Hepatocyte (in vitro differentiated cells): ENCODE measurements at regions not wholly inside any gene's neighbourhood (a gene's known extent, or its start where the extent isn't known, plus 50 kb on each side); places are given as distances from the start of the nearest gene placed in this dataset.

Experiments used
- EZH2 ChIP-seq: fragments of 200-600 bp; sonication (generic); IDR thresholded peaks from 2 replicates; pipeline ENCODE4 v1.6.1; 2016; ENCODE audit warnings: antibody characterized with exemption, mild to moderate bottlenecking, borderline replicate concordance
- TF ChIP-seq, protein P1 (sequence below): fragments of 200-600 bp; sonication (generic); IDR thresholded peaks from 2 replicates; pipeline ENCODE4 v1.5.1; 2016; ENCODE audit warnings: antibody characterized with exemption, mild to moderate bottlenecking; ENCODE audit not compliant: poor library complexity

DNA sequence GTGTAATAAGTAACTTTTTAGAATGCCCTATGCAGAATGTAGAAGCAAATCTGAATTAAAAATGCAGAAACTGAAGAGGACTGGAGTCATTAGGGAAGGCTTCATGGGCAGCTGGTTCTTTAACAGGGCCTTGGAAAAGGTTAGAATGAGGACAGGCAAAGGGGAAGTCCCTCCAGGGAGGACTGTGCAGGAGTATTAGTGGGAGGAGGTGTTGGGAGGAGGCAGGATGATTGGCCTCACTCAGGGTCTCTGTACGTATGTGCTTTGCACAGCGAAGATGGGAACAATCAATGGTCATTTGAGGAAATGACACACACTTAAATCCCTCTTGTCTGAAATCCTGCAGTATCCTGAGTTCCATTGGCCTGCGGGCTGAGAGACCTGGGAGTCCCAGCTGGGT lies 119.7 kb downstream of the PTCSC3 start:
- TF ChIP-seq, protein P1, sequence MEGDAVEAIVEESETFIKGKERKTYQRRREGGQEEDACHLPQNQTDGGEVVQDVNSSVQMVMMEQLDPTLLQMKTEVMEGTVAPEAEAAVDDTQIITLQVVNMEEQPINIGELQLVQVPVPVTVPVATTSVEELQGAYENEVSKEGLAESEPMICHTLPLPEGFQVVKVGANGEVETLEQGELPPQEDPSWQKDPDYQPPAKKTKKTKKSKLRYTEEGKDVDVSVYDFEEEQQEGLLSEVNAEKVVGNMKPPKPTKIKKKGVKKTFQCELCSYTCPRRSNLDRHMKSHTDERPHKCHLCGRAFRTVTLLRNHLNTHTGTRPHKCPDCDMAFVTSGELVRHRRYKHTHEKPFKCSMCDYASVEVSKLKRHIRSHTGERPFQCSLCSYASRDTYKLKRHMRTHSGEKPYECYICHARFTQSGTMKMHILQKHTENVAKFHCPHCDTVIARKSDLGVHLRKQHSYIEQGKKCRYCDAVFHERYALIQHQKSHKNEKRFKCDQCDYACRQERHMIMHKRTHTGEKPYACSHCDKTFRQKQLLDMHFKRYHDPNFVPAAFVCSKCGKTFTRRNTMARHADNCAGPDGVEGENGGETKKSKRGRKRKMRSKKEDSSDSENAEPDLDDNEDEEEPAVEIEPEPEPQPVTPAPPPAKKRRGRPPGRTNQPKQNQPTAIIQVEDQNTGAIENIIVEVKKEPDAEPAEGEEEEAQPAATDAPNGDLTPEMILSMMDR, result no peak
- no peak for TF ChIP-seq EZH2
